Naive thymus-derived CD4-positive, alpha-beta T cell (primary cell): ENCODE measurements at regions not wholly inside any gene's neighbourhood (a gene's known extent, or its start where the extent isn't known, plus 50 kb on each side); places are given as distances from the start of the nearest gene placed in this dataset. TPM values are rescaled to one million over a fixed set of nuclear protein-coding genes. Genes with fewer than 3 reads are reported as not detected.
"Not testable (repeated sequence)": the region's sequence is repeated elsewhere in the genome, so short reads cannot be mapped to it uniquely, and the experiment has no call there.

Experiments
- ATAC-seq: fragments of 150-1000 bp; cut with Tn5 transposase; 2 replicates; pipeline ENCODE4 v1.10.0; 2021; ENCODE audit warnings: mild to moderate bottlenecking, moderate library complexity
- CTCF ChIA-PET: fragments of 350-600 bp; sonication (Branson Sonifier 250); formaldehyde crosslinking; loops from one replicate; lab custom pipeline; 2021; ENCODE audit warnings: antibody characterized with exemption; lab: Charles Lee
- POLR2A ChIA-PET: fragments of 350-600 bp; sonication (Branson Sonifier 250); formaldehyde crosslinking; loops from one replicate; lab custom pipeline; 2021; ENCODE audit warnings: antibody characterized with exemption, inconsistent platforms; lab: Charles Lee
- DNase-seq, 9 donors: peaks; one replicate each; pipeline versions ENCODE4 v3.0.0 to v3.0.0-alpha.2; 2020 to 2022; ENCODE audit warnings: mixed read lengths in 1 of 9
- H3K27ac ChIP-seq: one replicate; pipeline ENCODE4 v1.7.0; 2013; ENCODE audit warnings: mild to moderate bottlenecking, low read depth, low read length, moderate library complexity
- H3K27me3 ChIP-seq, 2 donors: one replicate each; pipeline ENCODE4 v1.7.0; 2013; ENCODE audit warnings: low read length in 2 of 2, mild to moderate bottlenecking in 2 of 2, moderate library complexity in 2 of 2; ENCODE audit not compliant: control insufficient read depth in 2 of 2, insufficient read depth in 2 of 2
- H3K36me3 ChIP-seq, 3 experiments: 1 replicate in 2 of 3; 2 replicates in 1 of 3; pipeline ENCODE4 v1.7.0; 2013; ENCODE audit warnings: low read length in 3 of 3, mild to moderate bottlenecking in 3 of 3, moderate library complexity in 1 of 3; ENCODE audit not compliant: insufficient read depth in 3 of 3, control insufficient read depth in 2 of 3
- H3K4me1 ChIP-seq, 2 donors: one replicate each; pipeline ENCODE4 v1.7.0; 2013; ENCODE audit warnings: low read length in 2 of 2, mild to moderate bottlenecking in 2 of 2, moderate library complexity in 1 of 2; ENCODE audit not compliant: control insufficient read depth in 2 of 2, insufficient read depth in 2 of 2
- H3K4me3 ChIP-seq: 2 replicates; pipeline ENCODE4 v1.7.0; 2013; ENCODE audit warnings: mild to moderate bottlenecking, low read length
- H3K9me3 ChIP-seq, 3 experiments: 1 replicate in 2 of 3; 2 replicates in 1 of 3; pipeline ENCODE4 v1.7.0; 2013; ENCODE audit warnings: low read length in 3 of 3; ENCODE audit not compliant: control insufficient read depth in 2 of 3
- H3K27ac Mint-ChIP-seq, 9 donors: one replicate each; pipeline ENCODE4 v1.8.0; 2020 to 2022; ENCODE audit warnings: mixed read lengths in 9 of 9, mild to moderate bottlenecking in 8 of 9, moderate library complexity in 5 of 9, inconsistent platforms in 2 of 9
- H3K27me3 Mint-ChIP-seq, 5 donors: one replicate each; pipeline ENCODE4 v1.8.0; 2021 to 2022; ENCODE audit warnings: mixed read lengths in 5 of 5, mild to moderate bottlenecking in 1 of 5
- H3K36me3 Mint-ChIP-seq, 5 donors: one replicate each; pipeline ENCODE4 v1.8.0; 2020 to 2022; ENCODE audit warnings: mixed read lengths in 5 of 5, mild to moderate bottlenecking in 3 of 5, inconsistent platforms in 1 of 5
- H3K4me1 Mint-ChIP-seq, 7 donors: one replicate each; pipeline ENCODE4 v1.8.0; 2020 to 2022; ENCODE audit warnings: mixed read lengths in 7 of 7, mild to moderate bottlenecking in 3 of 7, inconsistent platforms in 1 of 7
- H3K4me3 Mint-ChIP-seq, 10 donors: one replicate each; pipeline ENCODE4 v1.8.0; 2020 to 2022; ENCODE audit warnings: mild to moderate bottlenecking in 10 of 10, mixed read lengths in 10 of 10, moderate library complexity in 6 of 10, inconsistent platforms in 2 of 10
- H3K9me3 Mint-ChIP-seq, 11 donors: one replicate each; pipeline ENCODE4 v1.8.0; 2020 to 2022; ENCODE audit warnings: mixed read lengths in 11 of 11, mild to moderate bottlenecking in 4 of 11, inconsistent platforms in 1 of 11, moderate library complexity in 1 of 11
- intact Hi-C, 2 donors: fragments of 100-400 bp; cut with micrococcal nuclease; formaldehyde crosslinking; loops; one replicate each; pipeline ENCODE4 v1.15.1; 2023
- microRNA-seq: library from miRNA; unstranded; fragments of <30 nt; microRNA quantifications from one replicate; pipeline ENCODE4 v1.2.0, GENCODE V29; 2022; ENCODE audit warnings: borderline microRNAs expressed

DNA sequence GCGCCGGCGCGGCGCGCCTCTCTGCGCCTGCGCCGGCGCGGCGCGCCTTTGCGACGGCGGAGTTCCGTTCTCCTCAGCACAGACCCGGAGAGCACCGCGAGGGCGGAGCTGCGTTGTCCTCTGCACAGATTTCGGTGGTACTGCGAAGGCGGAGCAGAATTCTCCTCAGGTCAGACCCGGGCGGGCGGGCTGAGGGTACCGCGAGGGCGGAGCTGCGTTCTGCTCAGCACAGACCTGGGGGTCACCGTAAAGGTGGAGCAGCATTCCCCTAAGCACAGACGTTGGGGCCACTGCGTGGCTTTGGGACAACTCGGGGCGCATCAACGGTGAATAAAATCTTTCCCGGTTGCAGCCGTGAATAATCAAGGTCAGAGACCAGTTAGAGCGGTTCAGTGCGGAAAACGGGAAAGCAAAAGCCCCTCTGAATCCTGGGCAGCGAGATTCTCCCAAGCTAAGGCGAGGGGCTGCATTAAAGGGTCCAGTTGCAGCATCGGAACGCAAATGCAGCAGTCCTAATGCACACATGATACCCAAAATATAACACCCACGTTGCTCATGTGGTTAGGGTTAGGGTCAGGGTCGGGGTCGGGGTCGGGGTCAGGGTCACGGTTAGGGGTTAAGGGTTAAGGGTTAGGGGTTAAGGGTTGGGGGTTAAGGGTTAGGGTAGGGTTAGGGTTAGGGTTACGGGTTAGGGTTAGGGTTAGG lies 168.4 kb downstream of the OR4F15 start:
- ATAC-seq, H3K4me3 Mint-ChIP-seq, intact Hi-C loops: not testable (repeated sequence)

More for the DNA sequence above, 168.4 kb downstream of the OR4F15 start:
- H3K4me1 ChIP-seq, H3K27me3 ChIP-seq, H3K9me3 ChIP-seq, H3K27ac Mint-ChIP-seq, H3K27me3 Mint-ChIP-seq, H3K9me3 Mint-ChIP-seq, H3K4me1 Mint-ChIP-seq, POLR2A ChIA-PET, CTCF ChIA-PET, H3K27ac ChIP-seq, H3K36me3 ChIP-seq, H3K4me3 ChIP-seq, H3K36me3 Mint-ChIP-seq: not testable (repeated sequence)
- DNase-seq: peak in 2 of 9 donors; percentile 23 to 45

Small RNAs in the stretch of these regions (microRNA-seq; reads per million reads assigned to microRNA genes)
- not detected for gene MIR1302-10
- not detected for gene MIR6859-3
